ENCODE measurements at regions not wholly inside any gene's neighbourhood (a gene's known extent, or its start where the extent isn't known, plus 50 kb on each side); places are given as distances from the start of the nearest gene placed in this dataset.

DNA sequence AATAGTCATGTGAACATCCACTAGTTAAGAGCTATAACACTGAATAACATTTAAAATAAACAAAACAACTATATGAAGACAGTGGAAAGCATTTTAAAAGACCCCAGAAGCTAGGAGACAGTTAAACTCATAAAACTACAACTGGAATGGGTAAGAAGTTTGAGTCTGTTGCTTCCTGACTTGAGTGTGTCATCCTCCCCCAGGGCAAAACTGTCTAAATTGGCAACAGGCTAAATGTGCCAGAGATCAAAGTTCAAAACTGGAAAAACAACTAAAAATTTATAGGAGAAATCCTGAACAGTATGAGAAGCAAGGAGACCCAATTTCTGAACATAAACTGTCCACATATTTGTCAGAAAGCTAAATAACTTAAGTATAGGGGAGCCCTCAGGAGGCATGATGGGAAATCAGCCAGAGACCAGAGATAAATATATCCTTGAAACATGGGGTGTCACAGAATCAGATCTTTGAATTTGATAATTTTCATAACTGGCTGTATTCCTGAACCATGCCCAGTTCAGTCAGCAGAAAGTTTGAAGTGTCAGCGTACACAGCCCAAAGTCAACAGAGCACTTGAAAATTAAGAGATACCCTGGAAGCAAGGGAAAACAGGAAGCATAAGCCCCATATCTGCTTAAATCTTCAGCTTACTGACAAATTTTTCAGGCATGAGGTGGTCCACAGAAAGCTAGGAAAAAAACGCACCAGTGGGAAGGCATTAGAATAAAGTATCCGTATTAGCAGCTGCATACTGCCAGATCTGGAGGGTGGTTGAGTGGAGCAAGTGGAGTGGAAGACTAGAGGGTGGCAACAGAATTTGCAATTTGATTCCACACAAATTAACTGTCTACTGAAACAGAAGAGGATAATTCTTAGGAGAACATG lies 516.1 kb upstream of the MAN1A1 start:
- no peak for DNase-seq

DNA sequence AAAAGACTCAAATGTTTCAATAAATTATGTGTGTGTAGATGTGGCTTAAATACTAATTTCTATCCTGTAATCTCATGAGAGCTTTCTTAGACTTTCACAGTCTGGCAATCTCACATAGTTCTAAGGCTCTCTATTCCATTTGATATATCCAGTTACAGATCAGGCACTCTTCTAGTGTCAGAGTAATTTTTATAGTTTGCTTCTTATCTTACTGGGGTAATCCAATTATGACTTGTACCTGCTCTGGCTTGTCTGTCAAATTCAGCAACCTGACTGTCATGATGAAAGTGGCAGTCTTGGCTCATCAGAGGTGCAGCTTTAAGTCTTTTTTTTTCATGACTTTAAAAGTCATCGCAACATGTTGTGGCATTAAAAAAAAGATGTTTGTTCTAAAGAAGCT lies 513.2 kb upstream of the MAN1A1 start:
- no peak for DNase-seq

DNA sequence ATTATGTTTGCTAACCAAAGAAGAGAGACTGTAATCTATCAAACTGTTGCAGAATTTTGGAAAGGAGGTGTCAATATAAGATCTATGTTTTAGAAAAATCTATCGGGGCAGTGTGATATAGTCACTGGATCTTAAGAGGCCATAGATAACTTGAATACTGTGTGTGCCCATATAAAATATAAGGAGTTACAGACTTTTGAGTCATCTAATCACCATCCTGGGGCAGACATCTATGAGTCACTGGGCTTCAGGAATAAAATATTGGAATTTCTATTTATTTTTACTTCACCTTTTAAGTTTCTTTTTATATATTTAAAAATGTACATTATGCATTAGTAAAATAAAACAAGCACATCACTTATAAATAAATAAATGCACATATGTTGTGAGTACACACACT lies 509.3 kb upstream of the MAN1A1 start:
- peak; percentile 2 for DNase-seq

DNA sequence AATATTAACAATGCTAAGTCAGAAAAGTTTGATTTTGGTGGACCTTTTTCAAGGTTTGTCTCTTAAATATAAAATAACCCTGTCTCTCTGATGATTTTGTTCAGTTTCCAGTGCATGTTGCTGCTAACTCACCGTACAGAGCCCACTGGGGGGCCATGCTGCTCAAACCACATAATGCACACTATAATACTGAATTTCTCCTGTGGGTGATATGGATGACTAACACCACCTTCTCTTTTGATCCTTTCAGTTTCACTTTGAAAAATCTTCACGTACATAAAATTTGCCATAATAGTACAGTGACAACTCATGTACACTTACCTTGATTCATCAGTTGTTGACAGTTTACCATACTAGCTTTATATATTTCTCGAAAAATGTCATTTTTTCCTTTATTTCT lies 506.6 kb upstream of the MAN1A1 start:
- DNase-seq, result peak; percentile 10

- no peak for DNase-seq
These were observed 499.1 kb upstream of the MAN1A1 start for GRCh38 chr6:119848696-119849095.

- DNase-seq, result no peak
These were observed 495.6 kb upstream of the MAN1A1 start for GRCh38 chr6:119845161-119845560.

- no peak for DNase-seq
These were observed 494.8 kb upstream of the MAN1A1 start for GRCh38 chr6:119844387-119844786.

DNA sequence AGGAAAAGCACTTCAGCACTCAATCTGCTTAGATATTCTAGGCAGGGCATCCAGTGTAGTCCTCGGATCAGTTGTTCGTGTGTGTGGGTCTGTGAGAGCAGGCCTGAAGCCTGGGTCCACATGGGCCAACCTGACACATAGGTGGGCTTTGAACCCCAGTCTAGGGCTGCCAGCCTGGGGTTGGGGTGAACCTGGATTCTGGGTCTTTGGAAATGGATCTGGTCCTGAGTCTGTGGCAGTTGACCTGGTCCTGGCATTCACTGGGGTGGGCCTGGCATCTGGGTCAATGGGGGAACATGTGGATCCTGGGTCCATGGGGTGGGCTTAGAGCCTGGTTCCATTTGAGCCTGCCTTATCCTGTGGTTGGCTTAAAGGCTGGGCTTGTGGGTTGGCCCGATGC lies 492.6 kb upstream of the MAN1A1 start:
- no peak for DNase-seq

DNA sequence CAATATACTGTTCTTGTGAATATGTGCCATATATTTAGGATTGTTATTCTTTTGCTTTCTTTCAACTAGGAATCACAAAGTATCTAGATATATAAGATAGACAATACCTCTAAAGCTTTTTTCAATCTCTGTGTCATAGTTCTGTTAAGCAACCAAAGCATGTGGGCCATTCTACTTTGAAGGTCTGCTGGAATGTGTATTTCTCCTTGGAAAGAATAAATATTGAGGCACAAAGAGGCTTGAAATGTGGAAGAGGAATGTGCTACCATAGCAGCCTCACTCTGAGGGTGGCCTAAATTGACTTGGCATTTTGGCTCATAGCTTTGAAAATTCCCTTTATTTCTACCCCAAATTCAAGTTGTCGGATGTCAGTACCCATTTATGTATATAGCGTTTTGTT lies 488.5 kb upstream of the MAN1A1 start:
- no peak for DNase-seq

DNA sequence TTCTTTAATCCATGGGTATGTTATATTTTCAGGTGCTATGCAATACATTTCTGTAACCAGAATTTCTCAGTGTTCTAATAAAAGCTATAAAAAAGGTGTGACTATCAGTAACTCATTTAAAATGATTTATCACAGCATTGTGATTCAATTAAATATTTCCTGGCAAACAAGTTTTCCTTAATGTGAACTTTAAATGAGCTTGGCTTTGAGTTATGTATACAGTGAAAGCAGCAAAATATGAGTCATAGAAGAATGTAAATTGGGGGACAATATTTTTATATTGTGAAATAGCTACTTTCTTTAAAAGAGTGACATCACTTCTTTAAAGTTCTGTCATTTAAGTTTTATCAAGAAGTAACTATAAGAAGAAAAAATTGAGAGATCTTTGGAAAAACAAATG lies 484.9 kb upstream of the MAN1A1 start:
- no peak for DNase-seq

GRCh38 chr6:119832411-119832810 lies 482.9 kb upstream of the MAN1A1 start:
- DNase-seq, result no peak

- DNase-seq, result no peak
These were observed 481.1 kb upstream of the MAN1A1 start for GRCh38 chr6:119830494-119831295.

- no peak for DNase-seq
These were observed 480.5 kb upstream of the MAN1A1 start for GRCh38 chr6:119830069-119830468.

GRCh38 chr6:119829499-119829898 lies 479.9 kb upstream of the MAN1A1 start:
- DNase-seq, result peak; percentile 9

DNA sequence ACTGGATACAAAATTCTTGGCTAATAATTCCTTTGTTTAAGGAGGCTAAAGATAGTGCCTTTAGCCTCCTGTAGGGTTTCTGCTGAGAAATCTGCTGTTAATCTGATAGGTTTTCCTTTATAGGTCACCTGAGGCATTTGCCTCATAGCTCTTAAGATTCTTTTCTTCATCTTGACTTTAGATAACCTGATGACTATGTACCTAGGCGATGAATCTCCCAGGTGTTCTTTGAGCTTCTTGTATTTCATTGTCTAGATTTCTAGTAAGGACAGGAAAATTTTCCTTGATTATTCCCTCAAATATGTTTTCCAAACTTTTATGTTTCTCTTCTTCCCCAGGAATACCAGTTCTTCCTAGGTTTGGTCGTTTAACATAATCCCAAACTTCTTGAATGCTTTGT lies 479.4 kb upstream of the MAN1A1 start:
- no peak for DNase-seq

DNA sequence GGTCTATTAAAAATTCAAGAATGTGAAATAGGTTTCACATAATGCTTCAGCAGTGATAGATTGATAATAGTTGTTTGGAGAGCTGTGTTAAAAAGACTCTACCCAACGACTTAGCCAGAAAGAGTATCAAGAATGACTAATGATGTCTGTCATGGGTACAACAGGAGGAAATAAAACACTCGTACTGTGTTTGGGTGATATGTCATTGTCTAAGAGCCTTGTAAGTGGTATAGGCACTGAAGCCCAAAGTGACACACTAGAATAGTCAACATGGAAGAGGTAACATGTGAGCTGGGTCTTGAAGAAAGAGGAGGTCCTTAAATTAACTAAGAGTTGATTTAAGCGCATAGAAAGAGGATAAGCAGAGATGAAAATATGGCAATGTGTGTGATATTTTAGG lies 471.8 kb upstream of the MAN1A1 start:
- DNase-seq, result no peak

- no peak for DNase-seq
These were observed 469.3 kb upstream of the MAN1A1 start for GRCh38 chr6:119818876-119819275.

DNA sequence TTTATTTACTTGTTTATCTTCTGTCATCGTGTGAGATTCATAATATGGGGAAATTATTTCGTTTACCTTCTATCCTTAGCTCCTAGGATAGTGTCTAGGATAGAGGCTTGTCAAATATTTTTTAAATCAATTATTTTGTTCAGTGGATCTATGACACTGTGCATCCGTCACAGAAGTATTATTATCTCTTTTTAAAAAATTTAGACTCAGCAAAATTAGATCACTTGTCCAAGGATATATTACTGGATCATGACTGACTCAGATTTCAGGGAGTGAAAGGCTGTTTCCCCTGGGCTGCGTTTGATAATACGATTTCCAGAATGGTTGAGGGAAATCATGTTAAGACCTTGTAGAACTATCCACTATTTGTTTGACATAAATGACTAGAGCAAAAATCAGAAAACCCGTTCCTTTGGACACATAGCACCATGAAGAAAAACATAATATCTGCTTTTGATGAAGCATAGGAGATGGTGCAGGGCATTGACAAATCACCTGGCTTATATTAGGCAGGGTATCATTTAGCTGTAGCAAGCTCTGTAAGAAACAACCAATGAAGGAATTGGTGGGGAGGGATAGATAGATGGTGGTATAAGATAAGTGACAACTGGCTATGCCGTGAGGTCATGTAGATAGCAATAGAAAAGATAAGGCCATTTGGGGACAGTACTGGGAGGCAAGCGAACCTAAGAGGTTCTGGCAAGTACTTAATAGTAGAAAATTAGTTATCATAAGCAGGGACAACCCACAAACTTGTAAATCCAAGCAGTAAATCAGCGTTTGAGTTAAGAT lies 465.2 kb upstream of the MAN1A1 start:
- no peak for DNase-seq

- no peak for DNase-seq
These were observed 452.9 kb upstream of the MAN1A1 start for GRCh38 chr6:119802464-119802863.

GRCh38 chr6:119801056-119801455 lies 451.5 kb upstream of the MAN1A1 start:
- no peak for DNase-seq

GRCh38 chr6:119800526-119800925 lies 451.0 kb upstream of the MAN1A1 start:
- no peak for DNase-seq

DNA sequence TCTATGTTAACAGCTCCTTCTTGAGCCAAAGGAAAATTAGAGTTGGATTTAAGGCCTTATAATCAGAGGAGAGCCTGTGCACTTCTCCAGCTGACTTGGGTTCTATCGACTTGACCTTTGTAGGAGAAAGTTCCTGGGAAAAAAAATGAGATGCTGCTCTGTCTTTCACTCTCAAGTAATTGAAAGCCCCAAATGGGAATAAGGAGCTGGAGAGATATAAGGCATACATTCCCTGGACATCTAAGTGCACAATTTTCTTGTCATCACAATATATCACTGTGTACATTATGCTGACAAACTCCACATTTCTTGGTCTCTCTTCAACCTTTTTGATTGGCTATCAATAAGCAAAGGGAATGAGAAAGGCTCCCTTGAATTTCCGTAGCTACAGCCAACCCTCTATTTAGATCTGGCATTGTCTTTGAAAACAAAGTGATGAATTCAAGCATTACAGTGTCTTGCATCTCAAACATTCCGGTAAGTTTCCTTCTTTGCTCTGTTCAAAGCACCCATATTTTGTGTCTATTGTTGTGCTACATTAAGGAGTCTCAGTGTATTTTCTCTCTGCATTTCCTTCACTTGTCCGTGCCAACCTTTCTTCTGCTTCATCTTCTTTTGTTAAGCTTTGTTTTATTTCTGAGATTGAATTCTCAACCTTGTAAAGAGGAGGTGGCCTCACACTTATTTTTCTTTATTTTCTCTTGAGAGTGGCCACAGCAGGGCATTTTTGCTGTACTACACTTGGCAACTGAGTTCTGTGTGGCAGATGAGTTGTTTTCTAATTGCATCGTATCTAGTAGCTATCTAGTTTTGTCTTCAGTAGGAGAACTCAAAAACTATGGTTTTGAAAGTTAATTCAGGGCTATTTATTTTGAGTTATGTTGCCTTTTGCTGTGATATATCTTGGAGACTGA lies 450.3 kb upstream of the MAN1A1 start:
- DNase-seq, result no peak
